ENCODE measurements at regions not wholly inside any gene's neighbourhood (a gene's known extent, or its start where the extent isn't known, plus 50 kb on each side); places are given as distances from the start of the nearest gene placed in this dataset.
"Not testable (repeated sequence)": the region's sequence is repeated elsewhere in the genome, so short reads cannot be mapped to it uniquely, and the experiment has no call there.

DNA sequence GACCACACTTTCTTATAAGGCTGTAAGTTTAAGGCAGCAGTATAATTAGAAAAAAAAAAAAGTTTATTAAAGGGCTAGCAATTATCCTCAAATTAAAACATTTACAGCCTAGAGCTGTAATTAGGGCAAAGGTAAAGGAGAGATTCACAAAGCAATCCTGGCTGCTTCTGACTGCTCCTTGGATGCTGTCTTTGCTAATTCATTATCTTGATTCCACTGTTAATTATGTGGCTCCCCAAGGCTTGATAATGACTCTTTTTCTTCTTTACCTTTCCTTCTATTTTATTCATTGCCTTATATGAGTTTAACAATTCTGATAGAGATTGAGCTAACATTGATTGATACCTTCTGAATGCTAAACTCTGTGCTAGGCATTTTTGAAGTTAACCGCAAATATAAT, 476.5 kb downstream of the DTWD2 start:
- no peak overlapping the region for H3K27ac ChIP-seq (ENCODE audit: low read length)
- H3K79me2 ChIP-seq (replicated peaks; ENCODE audit: insufficient read depth, low read length), result no peaks in the 10 kb centered on the region
- H3K27me3 ChIP-seq (ENCODE audit: insufficient read depth, low read depth, low read length), result no peaks in the 10 kb centered on the region
- H3K9me3 ChIP-seq (ENCODE audit: low read length), result no peaks in the 10 kb centered on the region
- no peak for TF ChIP-seq POLR2AphosphoS5 (IDR thresholded peaks at IDR 0.05)
- no peak overlapping the region for H3K9ac ChIP-seq (ENCODE audit: low read length)
- no peaks in the 10 kb centered on the region for H3K9me2 ChIP-seq (ENCODE audit: insufficient read depth, low read length)
- H2AFZ ChIP-seq (ENCODE audit: low read depth, low read length), result no peak overlapping the region
- H3F3A ChIP-seq (ENCODE audit: insufficient read depth, low read length, poor library complexity, severe bottlenecking), result no peaks in the 10 kb centered on the region
- H3K4me2 ChIP-seq (ENCODE audit: low read length), result no peak overlapping the region
- H3K36me3 ChIP-seq (ENCODE audit: insufficient read depth, low read length), result no peaks in the 10 kb centered on the region
- no peaks in the 10 kb centered on the region for H4K20me1 ChIP-seq (ENCODE audit: insufficient read depth)
- H3K4me3 ChIP-seq (ENCODE audit: low read length), result no peak overlapping the region

GRCh38 chr5:118506217-118506852, 482.0 kb downstream of the DTWD2 start:
- Histone ChIP-seq H3K36me3 (ENCODE audit: insufficient read depth, low read length) (no peaks in the 10 kb centered on the region), H3K27me3 (ENCODE audit: insufficient read depth, low read depth, low read length) (no peaks in the 10 kb centered on the region), H3K27ac (ENCODE audit: low read length) (no peak overlapping the region), H3K9me3 (ENCODE audit: low read length) (no peaks in the 10 kb centered on the region), H3F3A (ENCODE audit: insufficient read depth, low read length, poor library complexity, severe bottlenecking) (no peaks in the 10 kb centered on the region), H3K9me2 (ENCODE audit: insufficient read depth, low read length) (no peaks in the 10 kb centered on the region), H3K9ac (ENCODE audit: low read length) (no peak overlapping the region), H3K79me2 (replicated peaks; ENCODE audit: insufficient read depth, low read length) (no peaks in the 10 kb centered on the region), H3K4me3 (ENCODE audit: low read length) (no peak overlapping the region), H3K4me2 (ENCODE audit: low read length) (no peak overlapping the region), H4K20me1 (ENCODE audit: insufficient read depth) (no peaks in the 10 kb centered on the region), H2AFZ (ENCODE audit: low read depth, low read length) (no peak overlapping the region)
- TF ChIP-seq MXI1 (conservative IDR thresholded peaks at IDR 0.05; ENCODE audit: poor library complexity, severe bottlenecking), result no peak
- TF ChIP-seq SMC3 (conservative IDR thresholded peaks at IDR 0.05; ENCODE audit: poor library complexity), result no peak
- no peak for TF ChIP-seq CTCF (IDR thresholded peaks at IDR 0.05; ENCODE audit: poor library complexity, severe bottlenecking)
- TF ChIP-seq TAF1 (IDR thresholded peaks at IDR 0.05; ENCODE audit: low read depth), result no peak
- TF ChIP-seq, protein P1, sequence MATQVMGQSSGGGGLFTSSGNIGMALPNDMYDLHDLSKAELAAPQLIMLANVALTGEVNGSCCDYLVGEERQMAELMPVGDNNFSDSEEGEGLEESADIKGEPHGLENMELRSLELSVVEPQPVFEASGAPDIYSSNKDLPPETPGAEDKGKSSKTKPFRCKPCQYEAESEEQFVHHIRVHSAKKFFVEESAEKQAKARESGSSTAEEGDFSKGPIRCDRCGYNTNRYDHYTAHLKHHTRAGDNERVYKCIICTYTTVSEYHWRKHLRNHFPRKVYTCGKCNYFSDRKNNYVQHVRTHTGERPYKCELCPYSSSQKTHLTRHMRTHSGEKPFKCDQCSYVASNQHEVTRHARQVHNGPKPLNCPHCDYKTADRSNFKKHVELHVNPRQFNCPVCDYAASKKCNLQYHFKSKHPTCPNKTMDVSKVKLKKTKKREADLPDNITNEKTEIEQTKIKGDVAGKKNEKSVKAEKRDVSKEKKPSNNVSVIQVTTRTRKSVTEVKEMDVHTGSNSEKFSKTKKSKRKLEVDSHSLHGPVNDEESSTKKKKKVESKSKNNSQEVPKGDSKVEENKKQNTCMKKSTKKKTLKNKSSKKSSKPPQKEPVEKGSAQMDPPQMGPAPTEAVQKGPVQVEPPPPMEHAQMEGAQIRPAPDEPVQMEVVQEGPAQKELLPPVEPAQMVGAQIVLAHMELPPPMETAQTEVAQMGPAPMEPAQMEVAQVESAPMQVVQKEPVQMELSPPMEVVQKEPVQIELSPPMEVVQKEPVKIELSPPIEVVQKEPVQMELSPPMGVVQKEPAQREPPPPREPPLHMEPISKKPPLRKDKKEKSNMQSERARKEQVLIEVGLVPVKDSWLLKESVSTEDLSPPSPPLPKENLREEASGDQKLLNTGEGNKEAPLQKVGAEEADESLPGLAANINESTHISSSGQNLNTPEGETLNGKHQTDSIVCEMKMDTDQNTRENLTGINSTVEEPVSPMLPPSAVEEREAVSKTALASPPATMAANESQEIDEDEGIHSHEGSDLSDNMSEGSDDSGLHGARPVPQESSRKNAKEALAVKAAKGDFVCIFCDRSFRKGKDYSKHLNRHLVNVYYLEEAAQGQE (IDR thresholded peaks at IDR 0.05; ENCODE audit: borderline replicate concordance), result no peak
- TF ChIP-seq EZH2 (IDR thresholded peaks at IDR 0.05; ENCODE audit: borderline replicate concordance, insufficient read depth, low read length, poor library complexity, severe bottlenecking), result no peak
- TF ChIP-seq POLR2AphosphoS5 (IDR thresholded peaks at IDR 0.05), result no peak
- TF ChIP-seq EP300 (conservative IDR thresholded peaks at IDR 0.05; ENCODE audit: poor library complexity, severe bottlenecking), result no peak
- TF ChIP-seq RAD21 (conservative IDR thresholded peaks at IDR 0.05), result no peak

GRCh38 chr5:118502232-118502631, 486.1 kb downstream of the DTWD2 start:
- not testable (repeated sequence) for H3F3A ChIP-seq (ENCODE audit: insufficient read depth, low read length, poor library complexity, severe bottlenecking)

More at GRCh38 chr5:118502232-118502631, 486.1 kb downstream of the DTWD2 start:
- H3K4me3 ChIP-seq (ENCODE audit: low read length); H2AFZ ChIP-seq (ENCODE audit: low read depth, low read length); H3K4me2 ChIP-seq (ENCODE audit: low read length); H3K9me3 ChIP-seq (ENCODE audit: low read length); H3K9ac ChIP-seq (ENCODE audit: low read length); H3K27me3 ChIP-seq (ENCODE audit: insufficient read depth, low read depth, low read length); H4K20me1 ChIP-seq (ENCODE audit: insufficient read depth); H3K79me2 ChIP-seq (replicated peaks; ENCODE audit: insufficient read depth, low read length); H3K36me3 ChIP-seq (ENCODE audit: insufficient read depth, low read length); H3K27ac ChIP-seq (ENCODE audit: low read length); H3K9me2 ChIP-seq (ENCODE audit: insufficient read depth, low read length): not testable (repeated sequence)
